CD4-positive, alpha-beta T cell treated with Interleukin-1 beta for 1 hour (primary cell): ENCODE measurements at regions not wholly inside any gene's neighbourhood (a gene's known extent, or its start where the extent isn't known, plus 50 kb on each side); places are given as distances from the start of the nearest gene placed in this dataset.

Experiments used
- DNase-seq, 2 donors: peaks; one replicate each; pipeline ENCODE4 v3.0.0-alpha.2; 2020 to 2022

- DNase-seq = no peak
Measured at GRCh38 chr4:11548597-11549082, 119.9 kb upstream of the HS3ST1 start.

GRCh38 chr4:11546391-11547175, 117.9 kb upstream of the HS3ST1 start:
- DNase-seq = no peak

GRCh38 chr4:11545651-11546050, 117.0 kb upstream of the HS3ST1 start:
- no peak for DNase-seq

- DNase-seq = no peak
Measured at GRCh38 chr4:11544211-11544610, 115.5 kb upstream of the HS3ST1 start.

- DNase-seq = peak in 1 of 2 donors; percentile 3
Measured at GRCh38 chr4:11543706-11544105, 115.0 kb upstream of the HS3ST1 start.

GRCh38 chr4:11542952-11543351, 114.3 kb upstream of the HS3ST1 start:
- no peak for DNase-seq

GRCh38 chr4:11537846-11538245, 109.2 kb upstream of the HS3ST1 start:
- no peak for DNase-seq

GRCh38 chr4:11535333-11535732, 106.6 kb upstream of the HS3ST1 start:
- DNase-seq = no peak

- DNase-seq = no peak
Measured at GRCh38 chr4:11534623-11535302, 106.1 kb upstream of the HS3ST1 start.

GRCh38 chr4:11532138-11532537, 103.4 kb upstream of the HS3ST1 start:
- no peak for DNase-seq

- DNase-seq = no peak
Measured at GRCh38 chr4:11529625-11530201, 101.0 kb upstream of the HS3ST1 start.

GRCh38 chr4:11525085-11525484, 96.4 kb upstream of the HS3ST1 start:
- no peak for DNase-seq

GRCh38 chr4:11518754-11519153, 90.1 kb upstream of the HS3ST1 start:
- DNase-seq = no peak

GRCh38 chr4:11514779-11515419, 86.2 kb upstream of the HS3ST1 start:
- DNase-seq = no peak

- DNase-seq = no peak
Measured at GRCh38 chr4:11514003-11514402, 85.3 kb upstream of the HS3ST1 start.

GRCh38 chr4:11512871-11513270, 84.2 kb upstream of the HS3ST1 start:
- no peak for DNase-seq

- no peak for DNase-seq
Measured at GRCh38 chr4:11511321-11511720, 82.6 kb upstream of the HS3ST1 start.

GRCh38 chr4:11507920-11508319, 79.2 kb upstream of the HS3ST1 start:
- DNase-seq = no peak

GRCh38 chr4:11506194-11506593, 77.5 kb upstream of the HS3ST1 start:
- DNase-seq = no peak

- no peak for DNase-seq
Measured at GRCh38 chr4:11505221-11505971, 76.7 kb upstream of the HS3ST1 start.

- DNase-seq = no peak
Measured at GRCh38 chr4:11503166-11503565, 74.5 kb upstream of the HS3ST1 start.

GRCh38 chr4:11497972-11498371, 69.3 kb upstream of the HS3ST1 start:
- no peak for DNase-seq
